Panc1 (cell line): ENCODE measurements at regions not wholly inside any gene's neighbourhood (a gene's known extent, or its start where the extent isn't known, plus 50 kb on each side); places are given as distances from the start of the nearest gene placed in this dataset.
"Not testable (repeated sequence)": the region's sequence is repeated elsewhere in the genome, so short reads cannot be mapped to it uniquely, and the experiment has no call there.

Experiments used
- POLR2AphosphoS5 ChIP-seq: IDR thresholded peaks from 2 replicates; pipeline ENCODE4 v1.6.1; 2012; ENCODE audit warnings: mild to moderate bottlenecking, low read depth, low read length, moderate library complexity
- REST ChIP-seq, 2 experiments: IDR thresholded peaks; 2 replicates each; pipeline ENCODE4 v1.6.1; 2011 to 2012; ENCODE audit warnings: low read depth in 2 of 2, control low read depth in 1 of 2, low read length in 1 of 2, mild to moderate bottlenecking in 1 of 2, moderate library complexity in 1 of 2; ENCODE audit not compliant: insufficient read depth in 1 of 2
- SIN3A ChIP-seq: IDR thresholded peaks from 2 replicates; pipeline ENCODE4 v1.6.1; 2012; ENCODE audit warnings: low read depth, mild to moderate bottlenecking, low read length, moderate library complexity, borderline replicate concordance; ENCODE audit not compliant: insufficient read depth
- TCF7L2 ChIP-seq: IDR thresholded peaks from 2 replicates; pipeline ENCODE4 v1.6.1; 2011; ENCODE audit warnings: mild to moderate bottlenecking, low read depth, low read length, inconsistent platforms
- TF ChIP-seq, protein P1 (sequence below): fragments of 450-650 bp; IDR thresholded peaks from 2 replicates; pipeline ENCODE4 v1.5.1; 2017; ENCODE audit warnings: mild to moderate bottlenecking

DNA sequence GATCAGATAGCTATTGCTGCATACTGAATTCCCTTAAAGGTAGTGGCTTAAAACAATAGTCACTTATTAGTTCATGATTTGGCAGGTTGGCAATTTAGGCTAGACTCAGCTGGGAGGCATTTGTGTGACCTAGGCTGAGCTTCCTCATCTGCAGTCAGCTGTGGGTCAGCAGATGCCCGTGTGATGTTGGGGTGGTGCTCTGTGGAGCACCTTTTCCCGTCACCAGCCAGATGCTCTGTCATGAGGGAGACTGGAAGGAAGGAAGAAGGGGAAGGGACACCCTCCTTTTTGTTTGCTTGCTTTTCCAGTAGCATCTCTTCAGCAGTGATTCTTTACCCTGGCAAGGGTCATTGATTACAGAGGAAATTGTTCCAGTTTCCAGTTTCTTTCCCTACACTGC, 99.1 kb downstream of the NPIPB5 start:
- not testable (repeated sequence) for TF ChIP-seq POLR2AphosphoS5; SIN3A; REST (IDR thresholded peaks at IDR 0.05; ENCODE audit: insufficient read depth in 1 of 2, low read depth in 2 of 2, low read length in 1 of 2); TCF7L2
- TF ChIP-seq, protein P1, sequence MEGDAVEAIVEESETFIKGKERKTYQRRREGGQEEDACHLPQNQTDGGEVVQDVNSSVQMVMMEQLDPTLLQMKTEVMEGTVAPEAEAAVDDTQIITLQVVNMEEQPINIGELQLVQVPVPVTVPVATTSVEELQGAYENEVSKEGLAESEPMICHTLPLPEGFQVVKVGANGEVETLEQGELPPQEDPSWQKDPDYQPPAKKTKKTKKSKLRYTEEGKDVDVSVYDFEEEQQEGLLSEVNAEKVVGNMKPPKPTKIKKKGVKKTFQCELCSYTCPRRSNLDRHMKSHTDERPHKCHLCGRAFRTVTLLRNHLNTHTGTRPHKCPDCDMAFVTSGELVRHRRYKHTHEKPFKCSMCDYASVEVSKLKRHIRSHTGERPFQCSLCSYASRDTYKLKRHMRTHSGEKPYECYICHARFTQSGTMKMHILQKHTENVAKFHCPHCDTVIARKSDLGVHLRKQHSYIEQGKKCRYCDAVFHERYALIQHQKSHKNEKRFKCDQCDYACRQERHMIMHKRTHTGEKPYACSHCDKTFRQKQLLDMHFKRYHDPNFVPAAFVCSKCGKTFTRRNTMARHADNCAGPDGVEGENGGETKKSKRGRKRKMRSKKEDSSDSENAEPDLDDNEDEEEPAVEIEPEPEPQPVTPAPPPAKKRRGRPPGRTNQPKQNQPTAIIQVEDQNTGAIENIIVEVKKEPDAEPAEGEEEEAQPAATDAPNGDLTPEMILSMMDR: not testable (repeated sequence)
